PC-9 (cell line): ENCODE measurements at regions not wholly inside any gene's neighbourhood (a gene's known extent, or its start where the extent isn't known, plus 50 kb on each side); places are given as distances from the start of the nearest gene placed in this dataset.

Experiments
- BruUV-seq: library from RNA; stranded (reverse); fragments of 400-500 nt; replicated peaks from 2 replicates; lab custom pipeline; 2021; lab: Mats Ljungman, UMichigan
- CTCF ChIA-PET: fragments of 300-600 bp; sonication (Branson Sonifier 250); formaldehyde crosslinking; loops from one replicate; lab custom pipeline; 2022; ENCODE audit warnings: antibody characterized with exemption; lab: Charles Lee
- POLR2A ChIA-PET: fragments of 300-600 bp; sonication (Branson Sonifier 250); formaldehyde crosslinking; loops from one replicate; lab custom pipeline; 2022; ENCODE audit warnings: antibody characterized with exemption; ENCODE audit not compliant: unreplicated experiment; lab: Charles Lee
- DNase-seq, 2 experiments: peaks; one replicate each; pipeline versions ENCODE4 v3.0.0 to v3.0.0-alpha.2; 2015 to 2022; ENCODE audit warnings: mixed read lengths in 1 of 2
- H2AFZ ChIP-seq: fragments of 200-600 bp; sonication (generic); 2 replicates; pipeline ENCODE4 v1.8.1; 2017; ENCODE audit warnings: antibody characterized with exemption
- H3F3A ChIP-seq: fragments of 200-600 bp; sonication (generic); 2 replicates; pipeline ENCODE4 v1.8.1; 2017; ENCODE audit warnings: antibody characterized with exemption, mild to moderate bottlenecking, low read depth; ENCODE audit not compliant: insufficient read depth
- H3K27ac ChIP-seq: fragments of 200-600 bp; sonication (generic); 2 replicates; pipeline ENCODE4 v1.6.1; 2016; ENCODE audit warnings: mixed run types
- H3K27me3 ChIP-seq: fragments of 200-600 bp; sonication (generic); 2 replicates; pipeline ENCODE4 v1.6.1; 2016; ENCODE audit warnings: low read depth, mixed run types; ENCODE audit not compliant: insufficient read depth
- H3K36me3 ChIP-seq: fragments of 200-600 bp; sonication (generic); 2 replicates; pipeline ENCODE4 v1.6.1; 2016; ENCODE audit warnings: low read depth, mixed run types
- H3K4me1 ChIP-seq: fragments of 200-600 bp; sonication (generic); replicated peaks from 2 replicates; pipeline ENCODE4 v1.6.1; 2016; ENCODE audit warnings: mixed run types; ENCODE audit not compliant: insufficient read depth
- H3K4me2 ChIP-seq: fragments of 200-600 bp; sonication (generic); 2 replicates; pipeline ENCODE4 v1.6.1; 2017; ENCODE audit warnings: mixed run types
- H3K4me3 ChIP-seq: fragments of 200-600 bp; sonication (generic); 2 replicates; pipeline ENCODE4 v1.6.1; 2016; ENCODE audit warnings: mixed run types
- H3K79me2 ChIP-seq: fragments of 200-600 bp; sonication (generic); 2 replicates; pipeline ENCODE4 v1.6.1; 2017; ENCODE audit warnings: low read depth, mixed run types
- H3K9me2 ChIP-seq: fragments of 200-600 bp; sonication (generic); 2 replicates; pipeline ENCODE4 v1.8.1; 2017; ENCODE audit warnings: mild to moderate bottlenecking; ENCODE audit not compliant: insufficient read depth
- H3K9me3 ChIP-seq: fragments of 200-600 bp; sonication (generic); 2 replicates; pipeline ENCODE4 v1.8.1; 2016; ENCODE audit warnings: low read depth; ENCODE audit not compliant: insufficient read depth
- H4K20me1 ChIP-seq: fragments of 200-600 bp; sonication (generic); 2 replicates; pipeline ENCODE4 v1.8.1; 2017; ENCODE audit not compliant: insufficient read depth
- EZH2 ChIP-seq: fragments of 200-600 bp; sonication (generic); IDR thresholded peaks from 2 replicates; pipeline ENCODE4 v1.8.0; 2017; ENCODE audit warnings: antibody characterized with exemption, low read depth
- intact Hi-C: fragments of 100-400 bp; cut with micrococcal nuclease; formaldehyde crosslinking; loops from one replicate; pipeline ENCODE4 v1.10.0; 2022; ENCODE audit not compliant: unreplicated experiment
- TF ChIP-seq, protein P1 (sequence below): fragments of 200-600 bp; sonication (generic); conservative IDR thresholded peaks from 2 replicates; pipeline ENCODE4 v1.6.1; 2017; ENCODE audit warnings: mixed run types, antibody characterized with exemption, mild to moderate bottlenecking, moderate library complexity

DNA sequence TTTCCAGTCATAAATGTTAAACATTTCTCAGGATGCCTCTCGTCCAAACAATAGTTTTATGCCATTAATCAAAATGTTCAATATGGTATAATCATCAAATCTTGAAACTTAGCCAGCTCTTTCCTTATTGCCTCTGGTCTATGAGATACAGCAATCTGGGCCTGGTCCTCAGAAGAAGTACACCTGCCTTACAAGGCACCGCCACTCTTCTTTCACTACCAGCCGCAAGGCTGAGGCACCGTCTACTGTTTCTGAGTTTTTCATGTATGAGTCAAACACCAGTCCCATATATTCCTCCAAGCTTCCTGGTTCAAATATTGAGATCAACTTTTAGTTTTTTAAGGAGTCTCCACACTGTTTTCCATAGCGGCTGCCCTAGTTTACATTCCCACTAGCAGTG, 600.6 kb upstream of the FAT3 start:
- TF ChIP-seq, protein P1, sequence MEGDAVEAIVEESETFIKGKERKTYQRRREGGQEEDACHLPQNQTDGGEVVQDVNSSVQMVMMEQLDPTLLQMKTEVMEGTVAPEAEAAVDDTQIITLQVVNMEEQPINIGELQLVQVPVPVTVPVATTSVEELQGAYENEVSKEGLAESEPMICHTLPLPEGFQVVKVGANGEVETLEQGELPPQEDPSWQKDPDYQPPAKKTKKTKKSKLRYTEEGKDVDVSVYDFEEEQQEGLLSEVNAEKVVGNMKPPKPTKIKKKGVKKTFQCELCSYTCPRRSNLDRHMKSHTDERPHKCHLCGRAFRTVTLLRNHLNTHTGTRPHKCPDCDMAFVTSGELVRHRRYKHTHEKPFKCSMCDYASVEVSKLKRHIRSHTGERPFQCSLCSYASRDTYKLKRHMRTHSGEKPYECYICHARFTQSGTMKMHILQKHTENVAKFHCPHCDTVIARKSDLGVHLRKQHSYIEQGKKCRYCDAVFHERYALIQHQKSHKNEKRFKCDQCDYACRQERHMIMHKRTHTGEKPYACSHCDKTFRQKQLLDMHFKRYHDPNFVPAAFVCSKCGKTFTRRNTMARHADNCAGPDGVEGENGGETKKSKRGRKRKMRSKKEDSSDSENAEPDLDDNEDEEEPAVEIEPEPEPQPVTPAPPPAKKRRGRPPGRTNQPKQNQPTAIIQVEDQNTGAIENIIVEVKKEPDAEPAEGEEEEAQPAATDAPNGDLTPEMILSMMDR: no peak
- TF ChIP-seq EZH2: no peak
- Histone ChIP-seq H3K79me2 (no peaks in the 10 kb centered on the region), H3K9me3 (no peaks in the 10 kb centered on the region), H3K4me1 (no peaks in the 10 kb centered on the region), H3K27ac (no peak overlapping the region), H4K20me1 (no peaks in the 10 kb centered on the region), H3K27me3 (no peaks in the 10 kb centered on the region), H2AFZ (no peak overlapping the region), H3K4me3 (no peak overlapping the region), H3K9me2 (0 out of 2 replicates have a peak, but pooled peaks cover 6% of the 10 kb centered on the region), H3K36me3 (no peaks in the 10 kb centered on the region), H3F3A (no peaks in the 10 kb centered on the region), H3K4me2 (no peak overlapping the region)
- ChIA-PET POLR2A (no interaction called here), CTCF (no interaction called here)
- intact Hi-C loops: no loop called here
- BruUV-seq: no TSS peak
- DNase-seq: no peak

DNA sequence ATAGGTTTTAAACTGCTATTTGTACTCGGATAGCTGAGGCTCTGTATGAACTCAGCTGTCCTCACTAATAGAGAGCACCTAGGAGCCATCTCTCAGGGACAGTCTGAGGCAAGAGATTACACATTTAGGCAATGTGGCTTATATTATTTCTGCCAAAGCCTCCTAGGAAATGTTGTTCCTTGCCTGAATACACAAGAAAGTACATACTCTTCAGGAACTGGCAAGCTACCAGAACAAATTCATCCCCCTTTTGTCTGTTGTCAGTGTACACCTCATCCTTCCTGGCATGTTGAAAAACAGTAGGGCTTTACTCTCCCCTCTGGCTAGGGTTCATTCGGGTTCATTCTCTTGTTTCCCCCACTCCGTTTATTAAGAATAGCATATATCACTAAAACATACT, 615.9 kb upstream of the FAT3 start:
- BruUV-seq: no TSS peak
- POLR2A ChIA-PET: no interaction called here
- Histone ChIP-seq H3K27me3 (no peaks in the 10 kb centered on the region), H4K20me1 (no peaks in the 10 kb centered on the region), H3K79me2 (no peaks in the 10 kb centered on the region), H3K4me2 (no peak overlapping the region), H3K27ac (no peak overlapping the region), H3K9me2 (no peaks in the 10 kb centered on the region), H3K4me3 (no peak overlapping the region), H2AFZ (no peak overlapping the region), H3K36me3 (no peaks in the 10 kb centered on the region), H3K4me1 (no peaks in the 10 kb centered on the region), H3F3A (no peaks in the 10 kb centered on the region), H3K9me3 (no peaks in the 10 kb centered on the region)
- TF ChIP-seq, protein P1: no peak
- TF ChIP-seq EZH2: no peak
- CTCF ChIA-PET: no interaction called here
- DNase-seq: no peak
- intact Hi-C loops: no loop called here

DNA sequence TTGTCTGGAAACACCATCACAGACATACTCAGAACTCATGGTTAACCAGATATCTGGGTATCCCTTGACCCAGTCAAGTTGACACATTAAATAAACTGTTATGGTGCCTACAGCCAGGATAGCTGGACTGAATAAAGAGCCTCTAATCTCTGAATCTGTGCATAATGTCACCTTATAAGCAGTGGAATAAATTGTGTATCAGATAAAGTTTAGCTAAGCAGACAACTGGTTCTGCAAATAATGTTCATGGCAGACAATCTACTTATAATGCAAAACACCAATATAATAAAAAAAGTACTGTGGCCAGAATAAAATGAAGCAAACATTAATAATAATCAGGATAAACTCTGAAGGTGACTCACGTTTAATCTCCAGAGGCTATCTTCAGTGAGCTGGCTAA, 628.5 kb upstream of the FAT3 start:
- Histone ChIP-seq H3K9me3 (peaks cover 11% of the 10 kb centered on the region; the same call in 1 of the 2 replicates), H3K4me3 (no peak overlapping the region), H3K36me3 (no peaks in the 10 kb centered on the region), H3K4me2 (no peak overlapping the region), H4K20me1 (no peaks in the 10 kb centered on the region), H3K27ac (no peak overlapping the region), H3K27me3 (no peaks in the 10 kb centered on the region), H2AFZ (no peak overlapping the region), H3K79me2 (no peaks in the 10 kb centered on the region), H3K9me2 (no peaks in the 10 kb centered on the region), H3K4me1 (no peaks in the 10 kb centered on the region), H3F3A (no peaks in the 10 kb centered on the region)
- intact Hi-C loops: no loop called here
- ChIA-PET POLR2A (interaction anchor here (0.6 kb wide), 1 partner anchor 29 kb away, joined by 5 read pairs; no protein-coding TSS in a partner anchor), CTCF (interaction anchor here (0.5 to 0.7 kb wide), 2 partner anchors 269 to 857 kb away, joined by 3 to 6 read pairs; no protein-coding TSS in a partner anchor)
- no peak for DNase-seq
- no TSS peak for BruUV-seq
- TF ChIP-seq EZH2: no peak
- TF ChIP-seq, protein P1: no peak
